HepG2 (cell line): ENCODE measurements at regions not wholly inside any gene's neighbourhood (a gene's known extent, or its start where the extent isn't known, plus 50 kb on each side); places are given as distances from the start of the nearest gene placed in this dataset.

Experiments used
- ATAC-seq: fragments of 200-7000 bp; cut with Tn5 transposase; 3 replicates; pipeline ENCODE4 v1.9.1; 2020; ENCODE audit warnings: mild to moderate bottlenecking, moderate library complexity
- BruUV-seq: library from RNA; stranded (reverse); fragments of 400-500 nt; replicated peaks from 2 replicates; lab custom pipeline; 2021; lab: Mats Ljungman, UMichigan
- CTCF ChIA-PET: fragments of 300-600 bp; formaldehyde crosslinking; extraction: SDS; loops from one replicate; lab custom pipeline; 2021; ENCODE audit warnings: low total read pairs, inconsistent platforms, low intra/inter-chr PET ratio; lab: Yijun Ruan, JAX
- POLR2A ChIA-PET: fragments of 350-600 bp; sonication (Branson Sonifier 250); formaldehyde crosslinking; loops from one replicate; lab custom pipeline; 2020; ENCODE audit warnings: antibody characterized with exemption, inconsistent platforms; lab: Yijun Ruan, JAX
- DNase-seq: peaks from one replicate; pipeline ENCODE4 v3.0.0-alpha.2; 2015; ENCODE audit warnings: low spot score
- FAIRE-seq: peaks from 3 replicates; lab custom pipeline; 2011; peaks lifted over from hg19 to GRCh38; lab: Jason Lieb, UNC
- H2AFZ ChIP-seq: one replicate; pipeline ENCODE4 v1.6.1; 2011; ENCODE audit warnings: low read length, inconsistent platforms
- H3K27ac ChIP-seq: fragments of 300-600 bp; 3 replicates; pipeline ENCODE4 v1.8.0; 2011; ENCODE audit warnings: mixed run types, mild to moderate bottlenecking, mixed read lengths, low read length, inconsistent platforms; ENCODE audit not compliant: insufficient read depth; ENCODE audit errors: extremely low read length
- H3K27me3 ChIP-seq, 2 experiments: fragments of 200-600 bp in 1 of 2; 2 replicates in 1 of 2; 3 replicates in 1 of 2; pipeline versions ENCODE4 v1.6.0 to v1.8.0; 2011; ENCODE audit warnings: low read length in 2 of 2, mild to moderate bottlenecking in 2 of 2, moderate library complexity in 2 of 2, inconsistent platforms in 1 of 2; ENCODE audit not compliant: insufficient read depth in 2 of 2, control insufficient read depth in 1 of 2
- H3K36me3 ChIP-seq, 2 experiments: fragments of 200-600 bp in 1 of 2; replicated peaks in 1 of 2; 2 replicates in 1 of 2; 3 replicates in 1 of 2; pipeline versions ENCODE4 v1.5.1 to v1.8.0; 2011; ENCODE audit warnings: low read length in 2 of 2, inconsistent platforms in 1 of 2; ENCODE audit not compliant: insufficient read depth in 2 of 2, control insufficient read depth in 1 of 2
- H3K4me1 ChIP-seq: 2 replicates; pipeline ENCODE4 v1.5.1; 2012; ENCODE audit warnings: low read length, inconsistent platforms; ENCODE audit not compliant: insufficient read depth
- H3K4me2 ChIP-seq: 2 replicates; pipeline ENCODE4 v1.6.0; 2011; ENCODE audit warnings: low read depth, low read length, inconsistent platforms
- H3K4me3 ChIP-seq, 3 experiments: fragments of 200-600 bp in 1 of 3; sonication (generic), shearing (Covaris generic) in 1 of 3; replicated peaks in 1 of 3; 2 replicates each; pipeline ENCODE4 v1.5.1; 2011 to 2016; ENCODE audit warnings: low read length in 3 of 3, inconsistent platforms in 2 of 3, low read depth in 2 of 3, mild to moderate bottlenecking in 2 of 3, control low read depth in 1 of 3, mixed read lengths in 1 of 3; ENCODE audit not compliant: insufficient read depth in 1 of 3
- H3K79me2 ChIP-seq: one replicate; pipeline ENCODE4 v1.6.1; 2011; ENCODE audit warnings: low read length, inconsistent platforms; ENCODE audit not compliant: insufficient read depth
- H3K9ac ChIP-seq: 2 replicates; pipeline ENCODE4 v1.6.0; 2011; ENCODE audit warnings: mild to moderate bottlenecking, low read depth, low read length, inconsistent platforms; ENCODE audit not compliant: insufficient read depth
- H3K9me3 ChIP-seq: 2 replicates; pipeline ENCODE4 v1.5.1; 2012; ENCODE audit warnings: mild to moderate bottlenecking, low read length
- H4K20me1 ChIP-seq: 2 replicates; pipeline ENCODE4 v1.6.0; 2011; ENCODE audit warnings: inconsistent platforms, mild to moderate bottlenecking, low read length, moderate library complexity; ENCODE audit not compliant: insufficient read depth
- ARNTL ChIP-seq: sonication (generic); formaldehyde crosslinking; IDR thresholded peaks from 2 replicates; pipeline ENCODE4 v1.4.0; 2020; ENCODE audit warnings: mild to moderate bottlenecking, missing genetic modification reagents
- ATRX ChIP-seq: sonication (generic); formaldehyde crosslinking; IDR thresholded peaks from 2 replicates; pipeline ENCODE4 v1.4.0; 2020; ENCODE audit warnings: missing genetic modification reagents, borderline replicate concordance
- DNMT1 ChIP-seq: sonication (generic); formaldehyde crosslinking; IDR thresholded peaks from 2 replicates; pipeline ENCODE4 v1.5.1; 2020; ENCODE audit warnings: mild to moderate bottlenecking, missing genetic modification reagents
- ESRRA ChIP-seq: sonication (generic); formaldehyde crosslinking; IDR thresholded peaks from 2 replicates; pipeline ENCODE4 v1.5.1; 2020; ENCODE audit warnings: mild to moderate bottlenecking, low read depth, missing genetic modification reagents
- ETV6 ChIP-seq: sonication (generic); formaldehyde crosslinking; conservative IDR thresholded peaks from 2 replicates; pipeline ENCODE4 v1.4.0; 2020; ENCODE audit warnings: missing genetic modification reagents
- IRF2 ChIP-seq: IDR thresholded peaks from 2 replicates; pipeline ENCODE4 v1.6.1; 2018; ENCODE audit warnings: missing genetic modification reagents, missing compliant biosample characterization
- JUNB ChIP-seq: sonication (generic); formaldehyde crosslinking; IDR thresholded peaks from 2 replicates; pipeline ENCODE4 v1.8.0; 2022; ENCODE audit warnings: missing genetic modification reagents, mild to moderate bottlenecking, borderline replicate concordance
- SKI ChIP-seq: fragments of 450-650 bp; IDR thresholded peaks from one replicate; pipeline ENCODE4 v1.6.1; 2018; ENCODE audit warnings: mild to moderate bottlenecking; ENCODE audit not compliant: partially characterized antibody
- SUZ12 ChIP-seq: fragments of 150-350 bp; IDR thresholded peaks from 2 replicates; pipeline ENCODE4 v1.6.1; 2014; ENCODE audit warnings: low read depth, low read length
- ZNF20 ChIP-seq: sonication (generic); formaldehyde crosslinking; IDR thresholded peaks from 2 replicates; pipeline ENCODE4 v1.4.0; 2020; ENCODE audit warnings: mild to moderate bottlenecking, moderate library complexity, missing genetic modification reagents
- ZNF230 ChIP-seq: sonication (generic); formaldehyde crosslinking; IDR thresholded peaks from 2 replicates; pipeline ENCODE4 v1.4.0; 2020; ENCODE audit warnings: mild to moderate bottlenecking, missing genetic modification reagents
- ZNF251 ChIP-seq: sonication (generic); formaldehyde crosslinking; IDR thresholded peaks from 2 replicates; pipeline ENCODE4 v1.9.0; 2021; ENCODE audit warnings: mild to moderate bottlenecking, missing genetic modification reagents
- ZNF256 ChIP-seq: sonication (generic); formaldehyde crosslinking; conservative IDR thresholded peaks from 2 replicates; pipeline ENCODE4 v1.4.0; 2020; ENCODE audit warnings: missing genetic modification reagents
- ZNF547 ChIP-seq: sonication (generic); formaldehyde crosslinking; IDR thresholded peaks from 2 replicates; pipeline ENCODE4 v1.5.1; 2020; ENCODE audit warnings: mild to moderate bottlenecking, missing genetic modification reagents
- WGBS: methylation state at CpG from one replicate; pipeline ENCODE4 v1.1.6; 2017; ENCODE audit warnings: low lambda C conversion rate; 5-methylcytosine and 5-hydroxymethylcytosine counted together
- in situ Hi-C: cut with HindIII; loops from 2 replicates; pipeline ENCODE4 v1.10.0; 2017; ENCODE audit warnings: low pct_unique_long_range_greater_than_20kb; ENCODE audit not compliant: extremely low pct_ligation_motif_present
- intact Hi-C: fragments of 100-400 bp; cut with micrococcal nuclease; formaldehyde crosslinking; loops from one replicate; pipeline ENCODE4 v1.10.0; 2022; ENCODE audit not compliant: unreplicated experiment
- TF ChIP-seq, protein P1 (sequence below): sonication (generic); formaldehyde crosslinking; IDR thresholded peaks from 2 replicates; pipeline ENCODE4 v1.5.0; 2020; ENCODE audit warnings: mild to moderate bottlenecking, missing genetic modification reagents, borderline replicate concordance
- TF ChIP-seq, protein P2 (sequence below): sonication (generic); formaldehyde crosslinking; IDR thresholded peaks from 2 replicates; pipeline ENCODE4 v1.8.0; 2022; ENCODE audit warnings: missing genetic modification reagents, mild to moderate bottlenecking, borderline replicate concordance

DNA sequence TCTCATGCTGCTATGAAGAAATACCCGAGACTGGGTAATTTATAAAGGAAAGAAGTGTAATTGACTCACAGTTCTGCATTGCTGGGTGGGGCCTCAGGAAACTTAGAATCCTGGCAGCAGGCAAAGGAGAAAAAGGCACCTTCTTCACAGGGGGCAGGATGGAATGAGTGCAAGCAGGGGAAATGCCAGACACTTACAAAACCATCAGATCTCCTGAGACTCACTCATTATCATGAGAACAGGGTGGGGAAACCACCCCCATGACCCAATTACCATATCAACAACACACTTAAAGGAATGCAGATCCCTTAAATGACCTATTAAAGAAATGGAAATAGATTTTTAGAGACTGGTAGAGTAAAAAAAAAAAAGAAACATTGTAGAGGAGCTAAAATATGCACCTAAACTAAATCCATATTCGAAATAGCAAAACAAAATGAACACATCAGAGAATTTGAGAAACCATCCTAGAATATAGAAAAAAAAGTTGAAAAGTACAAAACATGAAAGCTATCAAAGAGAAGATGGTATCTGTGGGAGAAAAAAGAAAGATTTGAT, 104.3 kb upstream of the UGT8 start:
- no peak overlapping the region for H2AFZ ChIP-seq
- H3K27ac ChIP-seq: no peak overlapping the region
- TF ChIP-seq IRF2 (no peak), ZNF547 (no peak), JUNB (no peak), ESRRA (no peak), DNMT1 (CRISPR knock-in tag) (no peak), ZNF251 (CRISPR knock-in tag) (no peak), ARNTL (CRISPR knock-in tag) (no peak), ZNF230 (CRISPR knock-in tag) (no peak), ATRX (CRISPR knock-in tag) (no peak), ZNF20 (no peak), SKI (no peak), SUZ12 (no peak), ZNF256 (no peak), ETV6 (CRISPR knock-in tag) (no peak)
- TF ChIP-seq, protein P1, sequence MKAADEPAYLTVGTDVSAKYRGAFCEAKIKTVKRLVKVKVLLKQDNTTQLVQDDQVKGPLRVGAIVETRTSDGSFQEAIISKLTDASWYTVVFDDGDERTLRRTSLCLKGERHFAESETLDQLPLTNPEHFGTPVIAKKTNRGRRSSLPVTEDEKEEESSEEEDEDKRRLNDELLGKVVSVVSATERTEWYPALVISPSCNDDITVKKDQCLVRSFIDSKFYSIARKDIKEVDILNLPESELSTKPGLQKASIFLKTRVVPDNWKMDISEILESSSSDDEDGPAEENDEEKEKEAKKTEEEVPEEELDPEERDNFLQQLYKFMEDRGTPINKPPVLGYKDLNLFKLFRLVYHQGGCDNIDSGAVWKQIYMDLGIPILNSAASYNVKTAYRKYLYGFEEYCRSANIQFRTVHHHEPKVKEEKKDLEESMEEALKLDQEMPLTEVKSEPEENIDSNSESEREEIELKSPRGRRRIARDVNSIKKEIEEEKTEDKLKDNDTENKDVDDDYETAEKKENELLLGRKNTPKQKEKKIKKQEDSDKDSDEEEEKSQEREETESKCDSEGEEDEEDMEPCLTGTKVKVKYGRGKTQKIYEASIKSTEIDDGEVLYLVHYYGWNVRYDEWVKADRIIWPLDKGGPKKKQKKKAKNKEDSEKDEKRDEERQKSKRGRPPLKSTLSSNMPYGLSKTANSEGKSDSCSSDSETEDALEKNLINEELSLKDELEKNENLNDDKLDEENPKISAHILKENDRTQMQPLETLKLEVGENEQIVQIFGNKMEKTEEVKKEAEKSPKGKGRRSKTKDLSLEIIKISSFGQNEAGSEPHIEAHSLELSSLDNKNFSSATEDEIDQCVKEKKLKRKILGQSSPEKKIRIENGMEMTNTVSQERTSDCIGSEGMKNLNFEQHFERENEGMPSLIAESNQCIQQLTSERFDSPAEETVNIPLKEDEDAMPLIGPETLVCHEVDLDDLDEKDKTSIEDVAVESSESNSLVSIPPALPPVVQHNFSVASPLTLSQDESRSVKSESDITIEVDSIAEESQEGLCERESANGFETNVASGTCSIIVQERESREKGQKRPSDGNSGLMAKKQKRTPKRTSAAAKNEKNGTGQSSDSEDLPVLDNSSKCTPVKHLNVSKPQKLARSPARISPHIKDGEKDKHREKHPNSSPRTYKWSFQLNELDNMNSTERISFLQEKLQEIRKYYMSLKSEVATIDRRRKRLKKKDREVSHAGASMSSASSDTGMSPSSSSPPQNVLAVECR (CRISPR knock-in tag): no peak
- TF ChIP-seq, protein P2, sequence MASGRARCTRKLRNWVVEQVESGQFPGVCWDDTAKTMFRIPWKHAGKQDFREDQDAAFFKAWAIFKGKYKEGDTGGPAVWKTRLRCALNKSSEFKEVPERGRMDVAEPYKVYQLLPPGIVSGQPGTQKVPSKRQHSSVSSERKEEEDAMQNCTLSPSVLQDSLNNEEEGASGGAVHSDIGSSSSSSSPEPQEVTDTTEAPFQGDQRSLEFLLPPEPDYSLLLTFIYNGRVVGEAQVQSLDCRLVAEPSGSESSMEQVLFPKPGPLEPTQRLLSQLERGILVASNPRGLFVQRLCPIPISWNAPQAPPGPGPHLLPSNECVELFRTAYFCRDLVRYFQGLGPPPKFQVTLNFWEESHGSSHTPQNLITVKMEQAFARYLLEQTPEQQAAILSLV: no peak
- no peak overlapping the region for H3K4me2 ChIP-seq
- no peaks in the 10 kb centered on the region for H3K36me3 ChIP-seq
- intact Hi-C loops (no loop called here), in situ Hi-C loops (no loop called here)
- no peak for DNase-seq
- no peaks in the 10 kb centered on the region for H3K4me1 ChIP-seq
- no peaks in the 10 kb centered on the region for H3K79me2 ChIP-seq
- no peaks in the 10 kb centered on the region for H4K20me1 ChIP-seq
- ChIA-PET CTCF (no interaction called here), POLR2A (no interaction called here)
- 3% methylated on average over 2 of the region's 2 CpGs for WGBS
- no TSS peak for BruUV-seq
- FAIRE-seq: no peak
- no peak overlapping the region for H3K4me3 ChIP-seq
- no peaks in the 10 kb centered on the region; the same call in 1 of the 2 replicates for H3K9me3 ChIP-seq
- no peaks in the 10 kb centered on the region for H3K27me3 ChIP-seq
- no peak for ATAC-seq
- no peak overlapping the region for H3K9ac ChIP-seq
